IMR-90 (cell line): ENCODE measurements at regions not wholly inside any gene's neighbourhood (a gene's known extent, or its start where the extent isn't known, plus 50 kb on each side); places are given as distances from the start of the nearest gene placed in this dataset.

ENCODE experiments used
- ATAC-seq: fragments of 200-7000 bp; cut with Tn5 transposase; 2 replicates; pipeline ENCODE4 v1.9.1; 2020; ENCODE audit warnings: low read depth, mild to moderate bottlenecking, moderate library complexity
- BruUV-seq: library from RNA; stranded (reverse); fragments of 400-500 nt; replicated peaks from 2 replicates; lab custom pipeline; 2021; lab: Mats Ljungman, UMichigan
- CTCF ChIA-PET: fragments of 300-600 bp; formaldehyde crosslinking; extraction: SDS; loops from one replicate; lab custom pipeline; 2021; ENCODE audit warnings: antibody characterized with exemption; lab: Yijun Ruan, JAX
- POLR2A ChIA-PET: fragments of 300-600 bp; sonication (Branson Sonifier 250); formaldehyde crosslinking; loops from one replicate; lab custom pipeline; 2022; ENCODE audit warnings: antibody characterized with exemption; ENCODE audit not compliant: unreplicated experiment; lab: Charles Lee
- DNase-seq: peaks from one replicate; pipeline ENCODE4 v3.0.0; 2013
- H2AFZ ChIP-seq: replicated peaks from 2 replicates; pipeline ENCODE3; 2013; ENCODE audit warnings: low read length, mild to moderate bottlenecking; ENCODE audit not compliant: poor library complexity
- H2AK5ac ChIP-seq: 2 replicates; pipeline ENCODE4 v1.6.1; 2013; ENCODE audit warnings: low read depth, low read length, inconsistent platforms
- H2AK9ac ChIP-seq: replicated peaks from 2 replicates; pipeline ENCODE3; 2013; ENCODE audit warnings: mild to moderate bottlenecking, low read depth, low read length, moderate library complexity; ENCODE audit not compliant: poor library complexity
- H2BK120ac ChIP-seq: 2 replicates; pipeline ENCODE4 v1.6.1; 2013; ENCODE audit warnings: low read depth, low read length, inconsistent platforms
- H2BK15ac ChIP-seq: 3 replicates; pipeline ENCODE4 v1.6.1; 2013; ENCODE audit warnings: low read depth, low read length, inconsistent platforms
- H2BK20ac ChIP-seq: 2 replicates; pipeline ENCODE4 v1.6.1; 2013; ENCODE audit warnings: low read depth, mild to moderate bottlenecking, inconsistent platforms, low read length, moderate library complexity
- H2BK5ac ChIP-seq: 2 replicates; pipeline ENCODE4 v1.6.1; 2013; ENCODE audit warnings: mild to moderate bottlenecking, low read depth, low read length, inconsistent platforms; ENCODE audit not compliant: poor library complexity, severe bottlenecking
- H3K14ac ChIP-seq: replicated peaks from 2 replicates; pipeline ENCODE4 v1.6.1; 2013; ENCODE audit warnings: low read depth, low read length, inconsistent platforms
- H3K18ac ChIP-seq: 2 replicates; pipeline ENCODE4 v1.6.1; 2013; ENCODE audit warnings: low read depth, low read length, control low read depth
- H3K23ac ChIP-seq: 2 replicates; pipeline ENCODE4 v1.6.1; 2013; ENCODE audit warnings: low read depth, low read length, inconsistent platforms
- H3K27ac ChIP-seq: 2 replicates; pipeline ENCODE4 v1.5.1; 2013; ENCODE audit warnings: mild to moderate bottlenecking, control low read depth, low read length; ENCODE audit not compliant: insufficient read depth
- H3K27me3 ChIP-seq: 2 replicates; pipeline ENCODE4 v1.6.1; 2013; ENCODE audit warnings: low read length; ENCODE audit not compliant: control insufficient read depth, insufficient read depth
- H3K36me3 ChIP-seq: 2 replicates; pipeline ENCODE4 v1.6.1; 2013; ENCODE audit warnings: low read length, mixed read lengths; ENCODE audit not compliant: control insufficient read depth, insufficient read depth
- H3K4ac ChIP-seq: 2 replicates; pipeline ENCODE4 v1.6.1; 2013; ENCODE audit warnings: low read depth, low read length, inconsistent platforms
- H3K4me1 ChIP-seq: 2 replicates; pipeline ENCODE4 v1.6.1; 2013; ENCODE audit warnings: low read length, mixed read lengths; ENCODE audit not compliant: control insufficient read depth, insufficient read depth
- H3K4me2 ChIP-seq: 2 replicates; pipeline ENCODE4 v1.6.1; 2013; ENCODE audit warnings: low read depth, mild to moderate bottlenecking, control low read depth, low read length, moderate library complexity
- H3K4me3 ChIP-seq: 2 replicates; pipeline ENCODE4 v1.5.1; 2013; ENCODE audit warnings: low read depth, mild to moderate bottlenecking, control low read depth, low read length, moderate library complexity; ENCODE audit not compliant: insufficient read depth
- H3K56ac ChIP-seq: 2 replicates; pipeline ENCODE4 v1.6.1; 2013; ENCODE audit warnings: low read length, inconsistent platforms; ENCODE audit not compliant: insufficient read depth; ENCODE audit errors: extremely low read depth
- H3K79me1 ChIP-seq, 2 experiments: 2 replicates each; pipeline ENCODE4 v1.6.1; 2013; ENCODE audit warnings: low read length in 2 of 2, inconsistent platforms in 1 of 2, low read depth in 1 of 2
- H3K9ac ChIP-seq: 2 replicates; pipeline ENCODE4 v1.6.1; 2013; ENCODE audit warnings: low read depth, low read length, control low read depth
- H3K9me1 ChIP-seq: 2 replicates; pipeline ENCODE4 v1.6.1; 2013; ENCODE audit warnings: low read length, inconsistent platforms; ENCODE audit not compliant: insufficient read depth
- H3K9me3 ChIP-seq: 2 replicates; pipeline ENCODE4 v1.6.1; 2013; ENCODE audit warnings: low read length; ENCODE audit not compliant: control insufficient read depth, insufficient read depth
- H4K20me1 ChIP-seq: 2 replicates; pipeline ENCODE4 v1.6.1; 2013; ENCODE audit warnings: low read length, inconsistent platforms; ENCODE audit not compliant: insufficient read depth
- H4K5ac ChIP-seq: 2 replicates; pipeline ENCODE4 v1.6.1; 2013; ENCODE audit warnings: mild to moderate bottlenecking, low read depth, low read length, control low read depth
- H4K8ac ChIP-seq, 2 experiments: 2 replicates each; pipeline ENCODE4 v1.6.1; 2013; ENCODE audit warnings: low read depth in 2 of 2, low read length in 2 of 2, control low read depth in 1 of 2, inconsistent platforms in 1 of 2
- H4K91ac ChIP-seq: 2 replicates; pipeline ENCODE4 v1.6.1; 2013; ENCODE audit warnings: low read depth, low read length, inconsistent platforms; ENCODE audit not compliant: insufficient read depth
- BHLHE40 ChIP-seq: fragments of 150-350 bp; IDR thresholded peaks from 2 replicates; pipeline ENCODE4 v1.6.1; 2016; ENCODE audit warnings: mild to moderate bottlenecking, low read depth, low read length
- CEBPB ChIP-seq: IDR thresholded peaks from 2 replicates; pipeline ENCODE4 v1.6.1; 2012; ENCODE audit warnings: low read depth, low read length, improper control_type of control experiment
- CHD1 ChIP-seq: IDR thresholded peaks from 2 replicates; pipeline ENCODE4 v1.6.1; 2012; ENCODE audit warnings: low read depth, low read length, improper control_type of control experiment
- FOS ChIP-seq: fragments of 150-350 bp; IDR thresholded peaks from 2 replicates; pipeline ENCODE4 v1.6.1; 2016; ENCODE audit warnings: low read depth, low read length
- MAFK ChIP-seq: IDR thresholded peaks from 2 replicates; pipeline ENCODE4 v1.6.1; 2012; ENCODE audit warnings: low read depth, low read length, improper control_type of control experiment
- MAZ ChIP-seq: IDR thresholded peaks from 2 replicates; pipeline ENCODE4 v1.6.1; 2012; ENCODE audit warnings: low read depth, mild to moderate bottlenecking, low read length, improper control_type of control experiment, moderate library complexity, borderline replicate concordance
- MXI1 ChIP-seq: IDR thresholded peaks from 2 replicates; pipeline ENCODE4 v1.6.1; 2012; ENCODE audit warnings: low read depth, mild to moderate bottlenecking, low read length, moderate library complexity, borderline replicate concordance
- NFE2L2 ChIP-seq: fragments of 150-350 bp; IDR thresholded peaks from 2 replicates; pipeline ENCODE4 v1.6.1; 2016; ENCODE audit warnings: low read depth, mild to moderate bottlenecking, low read length
- POLR2A ChIP-seq: IDR thresholded peaks from 2 replicates; pipeline ENCODE4 v1.6.1; 2012; ENCODE audit warnings: mild to moderate bottlenecking, low read depth, low read length
- RAD21 ChIP-seq: IDR thresholded peaks from 2 replicates; pipeline ENCODE4 v1.6.1; 2012; ENCODE audit warnings: low read length, improper control_type of control experiment
- RCOR1 ChIP-seq: IDR thresholded peaks from 2 replicates; pipeline ENCODE4 v1.6.1; 2012; ENCODE audit warnings: mild to moderate bottlenecking, low read length, improper control_type of control experiment; ENCODE audit not compliant: insufficient replicate concordance
- RFX5 ChIP-seq: IDR thresholded peaks from 2 replicates; pipeline ENCODE4 v1.8.0; 2012; ENCODE audit warnings: low read depth, mild to moderate bottlenecking, low read length, moderate library complexity
- SMC3 ChIP-seq: fragments of 150-350 bp; IDR thresholded peaks from 2 replicates; pipeline ENCODE4 v1.6.1; 2016; ENCODE audit warnings: low read depth, mild to moderate bottlenecking, antibody characterized with exemption, low read length, moderate library complexity
- WGBS, 2 experiments: methylation state at CpG; one replicate each; pipeline versions ENCODE4 v1.1.5 to v1.1.7; 2013; ENCODE audit warnings: missing lambda C conversion rate in 2 of 2; ENCODE audit not compliant: insufficient read length in 1 of 2; ENCODE audit errors: extremely low coverage in 2 of 2; 5-methylcytosine and 5-hydroxymethylcytosine counted together
- dilution Hi-C: fragments of 300-500 bp; cut with HindIII; formaldehyde crosslinking; loops from one replicate; pipeline ENCODE4 v1.14.3; 2018; ENCODE audit warnings: low sequenced_read_pairs; ENCODE audit not compliant: unreplicated experiment
- in situ Hi-C: fragments of 300-500 bp; cut with MboI; formaldehyde crosslinking; loops from 3 replicates; pipeline ENCODE4 v1.14.3; 2019; ENCODE audit warnings: low sequenced_read_pairs, inconsistent platforms, mixed read lengths
- intact Hi-C: fragments of 100-400 bp; cut with micrococcal nuclease; formaldehyde crosslinking; loops from 2 replicates; pipeline ENCODE4 v1.10.0; 2022
- TF ChIP-seq, protein P1 (sequence below): fragments of 150-350 bp; IDR thresholded peaks from 2 replicates; pipeline ENCODE4 v1.6.1; 2016; ENCODE audit warnings: low read depth, mild to moderate bottlenecking, low read length, moderate library complexity, borderline replicate concordance
- TF ChIP-seq, protein P2 (sequence below): fragments of 150-350 bp; IDR thresholded peaks from 2 replicates; pipeline ENCODE4 v1.6.1; 2017; ENCODE audit warnings: mild to moderate bottlenecking, antibody characterized with exemption, low read length, low read depth
- TF ChIP-seq, protein P3 (sequence below): conservative IDR thresholded peaks from 2 replicates; pipeline ENCODE4 v1.5.1; 2012; ENCODE audit warnings: mild to moderate bottlenecking, low read depth, low read length, improper control_type of control experiment

DNA sequence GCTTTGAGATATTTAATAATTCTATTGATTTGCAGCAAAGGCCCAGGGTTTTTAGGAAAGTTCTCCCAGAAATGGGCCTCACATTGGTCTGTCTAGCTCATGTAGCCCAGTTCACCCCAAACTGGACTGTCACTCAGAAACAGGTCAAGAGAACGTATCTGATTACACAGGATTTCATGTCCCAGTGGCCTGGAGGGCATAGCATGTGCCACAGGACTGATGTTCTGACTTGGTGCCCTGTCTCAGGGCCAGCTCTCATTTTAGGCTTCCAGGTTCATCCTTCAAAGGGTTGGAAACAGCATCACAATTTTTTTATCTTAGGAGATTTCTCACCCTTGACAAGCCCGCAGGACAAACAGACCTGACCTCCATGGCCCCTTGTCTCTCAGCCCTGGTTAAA lies 398.4 kb upstream of the AZI2 start:
- no peaks in the 10 kb centered on the region for H3K79me1 ChIP-seq

More for the DNA sequence above, 398.4 kb upstream of the AZI2 start:
- H3K27ac ChIP-seq: no peak overlapping the region
- no TSS peak for BruUV-seq
- no peak overlapping the region for H2BK15ac ChIP-seq
- no peak overlapping the region for H3K4ac ChIP-seq
- intact Hi-C loops: no loop called here
- no peak overlapping the region for H3K56ac ChIP-seq
- H4K91ac ChIP-seq: no peak overlapping the region
- H3K4me3 ChIP-seq: no peak overlapping the region
- H3K18ac ChIP-seq: no peak overlapping the region
- dilution Hi-C loops: no loop called here
- no peak overlapping the region for H2AK5ac ChIP-seq
- H3K9me3 ChIP-seq: no peaks in the 10 kb centered on the region
- no peaks in the 10 kb centered on the region for H3K4me1 ChIP-seq
- DNase-seq (no peak), ATAC-seq (no peak)
- no peak overlapping the region for H3K23ac ChIP-seq
- POLR2A ChIA-PET: no interaction called here
- H3K14ac ChIP-seq: no peak overlapping the region
- H2BK120ac ChIP-seq: no peak overlapping the region
- CTCF ChIA-PET: no interaction called here
- H3K36me3 ChIP-seq: no peaks in the 10 kb centered on the region
- no peak overlapping the region for H4K5ac ChIP-seq
- H3K4me2 ChIP-seq: no peak overlapping the region
- no peak overlapping the region for H2BK5ac ChIP-seq
- WGBS, 2 experiments: 29% methylated on average over 1 of the region's 2 CpGs; no CpG with 5 or more reads in 1 of the 2 experiments
- no peak overlapping the region for H2AFZ ChIP-seq
- no peaks in the 10 kb centered on the region for H3K27me3 ChIP-seq
- H4K20me1 ChIP-seq: no peaks in the 10 kb centered on the region
- H2BK20ac ChIP-seq: no peak overlapping the region
- H4K8ac ChIP-seq: no peak overlapping the region
- no peak for TF ChIP-seq BHLHE40
- TF ChIP-seq CHD1: no peak
- no peak for TF ChIP-seq RAD21
- TF ChIP-seq, protein P1, sequence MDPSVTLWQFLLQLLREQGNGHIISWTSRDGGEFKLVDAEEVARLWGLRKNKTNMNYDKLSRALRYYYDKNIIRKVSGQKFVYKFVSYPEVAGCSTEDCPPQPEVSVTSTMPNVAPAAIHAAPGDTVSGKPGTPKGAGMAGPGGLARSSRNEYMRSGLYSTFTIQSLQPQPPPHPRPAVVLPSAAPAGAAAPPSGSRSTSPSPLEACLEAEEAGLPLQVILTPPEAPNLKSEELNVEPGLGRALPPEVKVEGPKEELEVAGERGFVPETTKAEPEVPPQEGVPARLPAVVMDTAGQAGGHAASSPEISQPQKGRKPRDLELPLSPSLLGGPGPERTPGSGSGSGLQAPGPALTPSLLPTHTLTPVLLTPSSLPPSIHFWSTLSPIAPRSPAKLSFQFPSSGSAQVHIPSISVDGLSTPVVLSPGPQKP: no peak
- TF ChIP-seq, protein P2, sequence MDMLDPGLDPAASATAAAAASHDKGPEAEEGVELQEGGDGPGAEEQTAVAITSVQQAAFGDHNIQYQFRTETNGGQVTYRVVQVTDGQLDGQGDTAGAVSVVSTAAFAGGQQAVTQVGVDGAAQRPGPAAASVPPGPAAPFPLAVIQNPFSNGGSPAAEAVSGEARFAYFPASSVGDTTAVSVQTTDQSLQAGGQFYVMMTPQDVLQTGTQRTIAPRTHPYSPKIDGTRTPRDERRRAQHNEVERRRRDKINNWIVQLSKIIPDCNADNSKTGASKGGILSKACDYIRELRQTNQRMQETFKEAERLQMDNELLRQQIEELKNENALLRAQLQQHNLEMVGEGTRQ: no peak
- TF ChIP-seq RCOR1: no peak
- TF ChIP-seq, protein P3, sequence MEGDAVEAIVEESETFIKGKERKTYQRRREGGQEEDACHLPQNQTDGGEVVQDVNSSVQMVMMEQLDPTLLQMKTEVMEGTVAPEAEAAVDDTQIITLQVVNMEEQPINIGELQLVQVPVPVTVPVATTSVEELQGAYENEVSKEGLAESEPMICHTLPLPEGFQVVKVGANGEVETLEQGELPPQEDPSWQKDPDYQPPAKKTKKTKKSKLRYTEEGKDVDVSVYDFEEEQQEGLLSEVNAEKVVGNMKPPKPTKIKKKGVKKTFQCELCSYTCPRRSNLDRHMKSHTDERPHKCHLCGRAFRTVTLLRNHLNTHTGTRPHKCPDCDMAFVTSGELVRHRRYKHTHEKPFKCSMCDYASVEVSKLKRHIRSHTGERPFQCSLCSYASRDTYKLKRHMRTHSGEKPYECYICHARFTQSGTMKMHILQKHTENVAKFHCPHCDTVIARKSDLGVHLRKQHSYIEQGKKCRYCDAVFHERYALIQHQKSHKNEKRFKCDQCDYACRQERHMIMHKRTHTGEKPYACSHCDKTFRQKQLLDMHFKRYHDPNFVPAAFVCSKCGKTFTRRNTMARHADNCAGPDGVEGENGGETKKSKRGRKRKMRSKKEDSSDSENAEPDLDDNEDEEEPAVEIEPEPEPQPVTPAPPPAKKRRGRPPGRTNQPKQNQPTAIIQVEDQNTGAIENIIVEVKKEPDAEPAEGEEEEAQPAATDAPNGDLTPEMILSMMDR: no peak
- TF ChIP-seq CEBPB: no peak
- no peak for TF ChIP-seq FOS
- no peak for TF ChIP-seq MAZ
- no peak for TF ChIP-seq MXI1
- TF ChIP-seq RFX5: no peak
- no peak for TF ChIP-seq SMC3
- TF ChIP-seq POLR2A: no peak
- no peak for TF ChIP-seq MAFK
- no peak for TF ChIP-seq NFE2L2
- no peak overlapping the region for H2AK9ac ChIP-seq
- in situ Hi-C loops: no loop called here
- no peak overlapping the region for H3K9ac ChIP-seq
- no peaks in the 10 kb centered on the region for H3K9me1 ChIP-seq
